ENCODE measurements at regions not wholly inside any gene's neighbourhood (a gene's known extent, or its start where the extent isn't known, plus 50 kb on each side); places are given as distances from the start of the nearest gene placed in this dataset.

GRCh38 chr5:124445070-124445619 lies 301.3 kb downstream of the ZNF608 start:
- Histone ChIP-seq H4K20me1 (ENCODE audit: insufficient read depth) (no peaks in the 10 kb centered on the region), H2AFZ (ENCODE audit: low read depth) (no peak overlapping the region), H3K9ac (no peak overlapping the region), H3K4me2 (peak overlapping the region; percentile 37; the same call in 1 of the 2 replicates), H3K27me3 (ENCODE audit: insufficient read depth, low read depth) (no peaks in the 10 kb centered on the region), H3K36me3 (ENCODE audit: insufficient read depth) (no peaks in the 10 kb centered on the region), H3K79me2 (ENCODE audit: insufficient read depth, low read depth) (no peaks in the 10 kb centered on the region), H3K27ac (no peak overlapping the region), H3K4me1 (ENCODE audit: low read depth, poor library complexity, severe bottlenecking) (peaks cover 27% of the 10 kb centered on the region), H3K4me3 (IDR thresholded peaks at IDR 0.05; ENCODE audit: insufficient read depth, low read depth, low read length) (no peak overlapping the region)
- TF ChIP-seq, protein P1, sequence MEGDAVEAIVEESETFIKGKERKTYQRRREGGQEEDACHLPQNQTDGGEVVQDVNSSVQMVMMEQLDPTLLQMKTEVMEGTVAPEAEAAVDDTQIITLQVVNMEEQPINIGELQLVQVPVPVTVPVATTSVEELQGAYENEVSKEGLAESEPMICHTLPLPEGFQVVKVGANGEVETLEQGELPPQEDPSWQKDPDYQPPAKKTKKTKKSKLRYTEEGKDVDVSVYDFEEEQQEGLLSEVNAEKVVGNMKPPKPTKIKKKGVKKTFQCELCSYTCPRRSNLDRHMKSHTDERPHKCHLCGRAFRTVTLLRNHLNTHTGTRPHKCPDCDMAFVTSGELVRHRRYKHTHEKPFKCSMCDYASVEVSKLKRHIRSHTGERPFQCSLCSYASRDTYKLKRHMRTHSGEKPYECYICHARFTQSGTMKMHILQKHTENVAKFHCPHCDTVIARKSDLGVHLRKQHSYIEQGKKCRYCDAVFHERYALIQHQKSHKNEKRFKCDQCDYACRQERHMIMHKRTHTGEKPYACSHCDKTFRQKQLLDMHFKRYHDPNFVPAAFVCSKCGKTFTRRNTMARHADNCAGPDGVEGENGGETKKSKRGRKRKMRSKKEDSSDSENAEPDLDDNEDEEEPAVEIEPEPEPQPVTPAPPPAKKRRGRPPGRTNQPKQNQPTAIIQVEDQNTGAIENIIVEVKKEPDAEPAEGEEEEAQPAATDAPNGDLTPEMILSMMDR (conservative IDR thresholded peaks at IDR 0.05; ENCODE audit: low read depth, low read length): no peak

DNA sequence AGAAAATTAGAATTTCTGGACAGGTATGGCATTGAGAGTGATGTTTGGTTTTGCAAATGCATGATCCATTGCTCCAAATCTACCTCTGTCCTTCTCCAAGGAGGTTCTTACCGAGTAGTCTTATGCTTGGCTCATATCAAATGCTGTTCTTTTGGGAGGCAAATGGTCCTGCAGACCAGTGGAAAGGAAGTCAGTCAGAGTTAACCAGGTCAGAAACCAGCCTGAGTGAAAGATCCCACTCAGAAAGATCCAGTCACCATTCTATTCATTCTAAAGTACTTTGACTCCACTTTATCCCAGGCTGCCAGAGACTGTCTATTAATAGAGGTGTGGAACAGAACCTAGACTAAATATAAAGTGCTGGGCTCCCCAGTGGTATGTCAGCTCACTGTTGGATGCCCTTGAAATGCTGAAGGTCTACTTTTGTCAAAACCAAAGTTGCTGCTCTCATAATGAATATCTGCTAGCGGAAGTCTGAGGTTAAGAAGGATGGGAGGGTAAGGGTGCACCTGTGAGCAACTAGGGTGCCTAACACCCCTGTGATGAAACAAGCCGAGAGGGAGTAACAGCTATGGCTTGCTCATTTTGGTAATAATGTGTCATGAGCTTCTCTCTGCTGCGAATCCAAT lies 302.2 kb downstream of the ZNF608 start:
- Histone ChIP-seq H3K36me3 (ENCODE audit: insufficient read depth) (no peaks in the 10 kb centered on the region), H3K4me3 (IDR thresholded peaks at IDR 0.05; ENCODE audit: insufficient read depth, low read depth, low read length) (no peak overlapping the region), H3K4me1 (ENCODE audit: low read depth, poor library complexity, severe bottlenecking) (peaks cover 33% of the 10 kb centered on the region), H3K27ac (peak overlapping the region; percentile 44; the same call in 1 of the 2 replicates), H3K4me2 (peak overlapping the region; percentile 37), H2AFZ (ENCODE audit: low read depth) (no peak overlapping the region), H3K9ac (no peak overlapping the region), H4K20me1 (ENCODE audit: insufficient read depth) (no peaks in the 10 kb centered on the region), H3K79me2 (ENCODE audit: insufficient read depth, low read depth) (no peaks in the 10 kb centered on the region), H3K27me3 (ENCODE audit: insufficient read depth, low read depth) (no peaks in the 10 kb centered on the region)
- TF ChIP-seq, protein P1 (conservative IDR thresholded peaks at IDR 0.05; ENCODE audit: low read depth, low read length): no peak

- H3K4me2 ChIP-seq: no peak overlapping the region
- H2AFZ ChIP-seq (ENCODE audit: low read depth): no peak overlapping the region
- no peaks in the 10 kb centered on the region for H4K20me1 ChIP-seq (ENCODE audit: insufficient read depth)
- H3K9ac ChIP-seq: no peak overlapping the region
- H3K27ac ChIP-seq: no peak overlapping the region
- no peaks in the 10 kb centered on the region for H3K27me3 ChIP-seq (ENCODE audit: insufficient read depth, low read depth)
- H3K36me3 ChIP-seq (ENCODE audit: insufficient read depth): no peaks in the 10 kb centered on the region
- no peaks in the 10 kb centered on the region for H3K79me2 ChIP-seq (ENCODE audit: insufficient read depth, low read depth)
- TF ChIP-seq, protein P1 (conservative IDR thresholded peaks at IDR 0.05; ENCODE audit: low read depth, low read length): no peak
- peaks cover 42% of the 10 kb centered on the region for H3K4me1 ChIP-seq (ENCODE audit: low read depth, poor library complexity, severe bottlenecking)
- no peak overlapping the region for H3K4me3 ChIP-seq (IDR thresholded peaks at IDR 0.05; ENCODE audit: insufficient read depth, low read depth, low read length)
These were observed 306.0 kb downstream of the ZNF608 start for GRCh38 chr5:124440471-124440870.

- Histone ChIP-seq H3K36me3 (ENCODE audit: insufficient read depth) (no peaks in the 10 kb centered on the region), H3K4me2 (peak overlapping the region; percentile 10; the same call in 1 of the 2 replicates), H3K27me3 (ENCODE audit: insufficient read depth, low read depth) (no peaks in the 10 kb centered on the region), H4K20me1 (ENCODE audit: insufficient read depth) (no peaks in the 10 kb centered on the region), H3K9ac (no peak overlapping the region), H3K4me3 (IDR thresholded peaks at IDR 0.05; ENCODE audit: insufficient read depth, low read depth, low read length) (no peak overlapping the region), H3K79me2 (ENCODE audit: insufficient read depth, low read depth) (no peaks in the 10 kb centered on the region), H2AFZ (ENCODE audit: low read depth) (no peak overlapping the region), H3K4me1 (ENCODE audit: low read depth, poor library complexity, severe bottlenecking) (peaks cover 33% of the 10 kb centered on the region), H3K27ac (peak overlapping the region; percentile 19)
- TF ChIP-seq, protein P1 (conservative IDR thresholded peaks at IDR 0.05; ENCODE audit: low read depth, low read length): no peak
These were observed 306.8 kb downstream of the ZNF608 start for GRCh38 chr5:124439609-124440008.
